Upper lobe of right lung (tissue), 1 donor: ENCODE measurements at regions not wholly inside any gene's neighbourhood (a gene's known extent, or its start where the extent isn't known, plus 50 kb on each side); places are given as distances from the start of the nearest gene placed in this dataset.

Experiments
- ATAC-seq: fragments of 200-7000 bp; cut with Tn5 transposase; one replicate; pipeline ENCODE4 v1.9.1; 2020; ENCODE audit warnings: mild to moderate bottlenecking, moderate library complexity
- DNase-seq: peaks from one replicate; pipeline ENCODE4 v3.0.0-alpha.2; 2020
- H3K27ac ChIP-seq: fragments of 200-600 bp; one replicate; pipeline ENCODE4 v1.8.0; 2022
- H3K27me3 ChIP-seq: fragments of 200-600 bp; one replicate; pipeline ENCODE4 v1.8.0; 2022; ENCODE audit warnings: mild to moderate bottlenecking
- H3K36me3 ChIP-seq: fragments of 200-600 bp; one replicate; pipeline ENCODE4 v1.8.0; 2022
- H3K4me1 ChIP-seq: fragments of 200-600 bp; one replicate; pipeline ENCODE4 v1.8.0; 2022
- H3K4me3 ChIP-seq: fragments of 200-600 bp; one replicate; pipeline ENCODE4 v1.8.0; 2022; ENCODE audit warnings: mild to moderate bottlenecking
- H3K9me3 ChIP-seq: fragments of 200-600 bp; one replicate; pipeline ENCODE4 v1.8.0; 2022
- CTCF ChIP-seq: fragments of 200-600 bp; IDR thresholded peaks from one replicate; pipeline ENCODE4 v1.8.0; 2022; ENCODE audit warnings: antibody characterized with exemption
- intact Hi-C: fragments of 100-400 bp; cut with DNase I; formaldehyde crosslinking; loops from one replicate; pipeline ENCODE4 v1.11.0; 2022
- donor health status: DM: no; HTN: yes; CAD: no; lungs with severe emphysema.

DNA sequence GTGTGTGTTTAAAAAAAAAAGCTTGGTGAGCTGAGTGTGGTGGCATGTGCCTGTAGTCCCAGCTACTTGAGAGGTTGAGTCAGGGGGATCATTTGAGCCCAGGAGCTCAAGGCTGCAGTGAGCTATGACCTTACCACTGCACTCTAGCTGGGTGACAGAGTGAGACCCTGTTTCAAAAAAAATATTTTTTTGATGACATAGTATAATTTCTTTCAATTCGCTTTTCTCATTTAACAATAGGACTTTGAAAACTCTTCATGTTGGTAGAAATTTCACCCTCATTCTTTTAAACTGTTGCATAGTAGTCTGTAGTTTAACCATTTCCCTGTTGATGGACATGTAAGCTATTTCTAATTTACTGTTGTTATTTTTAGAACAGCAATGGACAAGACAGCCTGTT, 55.7 kb upstream of the EXOC6 start:
- H3K27me3 ChIP-seq = no peaks in the 10 kb centered on the region
- no peaks in the 10 kb centered on the region for H3K9me3 ChIP-seq
- H3K36me3 ChIP-seq = no peaks in the 10 kb centered on the region
- intact Hi-C loops = no loop called here
- TF ChIP-seq CTCF = no peak
- no peak overlapping the region for H3K4me3 ChIP-seq
- ATAC-seq (no peak), DNase-seq (no peak)
- H3K27ac ChIP-seq = no peak overlapping the region
- no peaks in the 10 kb centered on the region for H3K4me1 ChIP-seq
